Type B pancreatic cell (in vitro differentiated cells): ENCODE measurements at regions not wholly inside any gene's neighbourhood (a gene's known extent, or its start where the extent isn't known, plus 50 kb on each side); places are given as distances from the start of the nearest gene placed in this dataset.

ENCODE experiments used
- DNase-seq: peaks from one replicate; pipeline ENCODE4 v3.0.0; 2021; ENCODE audit warnings: mixed read lengths; ENCODE audit not compliant: unreplicated experiment; ENCODE audit errors: extremely low spot score
- H3K27ac Mint-ChIP-seq: 2 replicates; pipeline ENCODE4 v1.8.0; 2021; ENCODE audit warnings: mild to moderate bottlenecking, mixed read lengths
- H3K27me3 Mint-ChIP-seq: 2 replicates; pipeline ENCODE4 v1.8.0; 2021; ENCODE audit warnings: mixed read lengths
- H3K36me3 Mint-ChIP-seq: 2 replicates; pipeline ENCODE4 v1.8.0; 2021; ENCODE audit warnings: mixed read lengths
- H3K4me1 Mint-ChIP-seq: one replicate; pipeline ENCODE4 v1.8.0; 2021; ENCODE audit warnings: mixed read lengths; ENCODE audit not compliant: unreplicated experiment
- H3K4me3 Mint-ChIP-seq: 2 replicates; pipeline ENCODE4 v1.8.0; 2021; ENCODE audit warnings: mild to moderate bottlenecking, mixed read lengths
- H3K9me3 Mint-ChIP-seq: 2 replicates; pipeline ENCODE4 v1.8.0; 2021; ENCODE audit warnings: mixed read lengths
- CTCF ChIP-seq: fragments of 200-600 bp; sonication (generic); conservative IDR thresholded peaks from 2 replicates; pipeline ENCODE4 v1.5.0; 2021; ENCODE audit warnings: antibody characterized with exemption, mild to moderate bottlenecking

- no peak overlapping the region for H3K4me3 Mint-ChIP-seq
- H3K36me3 Mint-ChIP-seq: no peaks in the 10 kb centered on the region
- no peak for TF ChIP-seq CTCF
- no peak for DNase-seq
- no peaks in the 10 kb centered on the region for H3K4me1 Mint-ChIP-seq
- H3K9me3 Mint-ChIP-seq: no peaks in the 10 kb centered on the region
- H3K27me3 Mint-ChIP-seq: peaks cover 16% of the 10 kb centered on the region
- no peak overlapping the region for H3K27ac Mint-ChIP-seq
These were observed 90.1 kb upstream of the NANOS1 start for GRCh38 chr10:118939211-118940007.

- no peak for TF ChIP-seq CTCF
- Mint-ChIP-seq H3K36me3 (no peaks in the 10 kb centered on the region), H3K27me3 (peaks cover 15% of the 10 kb centered on the region), H3K27ac (no peak overlapping the region), H3K9me3 (no peaks in the 10 kb centered on the region), H3K4me3 (no peak overlapping the region), H3K4me1 (no peaks in the 10 kb centered on the region)
- no peak for DNase-seq
These were observed 89.1 kb upstream of the NANOS1 start for GRCh38 chr10:118940386-118940785.

GRCh38 chr10:118943253-118943652, 86.3 kb upstream of the NANOS1 start:
- H3K27me3 Mint-ChIP-seq: peaks cover 11% of the 10 kb centered on the region
- H3K27ac Mint-ChIP-seq: no peak overlapping the region
- no peaks in the 10 kb centered on the region for H3K36me3 Mint-ChIP-seq
- H3K4me3 Mint-ChIP-seq: no peak overlapping the region
- H3K9me3 Mint-ChIP-seq: no peaks in the 10 kb centered on the region
- DNase-seq: peak; percentile 7
- no peaks in the 10 kb centered on the region for H3K4me1 Mint-ChIP-seq
- no peak for TF ChIP-seq CTCF

- Mint-ChIP-seq H3K9me3 (no peaks in the 10 kb centered on the region), H3K4me3 (no peak overlapping the region), H3K4me1 (peaks cover 4% of the 10 kb centered on the region), H3K36me3 (no peaks in the 10 kb centered on the region), H3K27ac (no peak overlapping the region), H3K27me3 (peaks cover 8% of the 10 kb centered on the region)
- no peak for TF ChIP-seq CTCF
- DNase-seq: peak; percentile 11
These were observed 84.4 kb upstream of the NANOS1 start for GRCh38 chr10:118944959-118945633.

- no peaks in the 10 kb centered on the region for H3K9me3 Mint-ChIP-seq
- no peaks in the 10 kb centered on the region for H3K36me3 Mint-ChIP-seq
- TF ChIP-seq CTCF: no peak
- peak; percentile 48 for DNase-seq
- H3K27ac Mint-ChIP-seq: no peak overlapping the region
- no peak overlapping the region for H3K4me3 Mint-ChIP-seq
- H3K27me3 Mint-ChIP-seq: peaks cover 2% of the 10 kb centered on the region
- H3K4me1 Mint-ChIP-seq: peaks cover 19% of the 10 kb centered on the region
These were observed 80.7 kb upstream of the NANOS1 start for GRCh38 chr10:118948786-118949185.
